Retina (tissue), 1 donor: ENCODE measurements at regions not wholly inside any gene's neighbourhood (a gene's known extent, or its start where the extent isn't known, plus 50 kb on each side); places are given as distances from the start of the nearest gene placed in this dataset.

Source experiments
- DNase-seq: peaks from one replicate; pipeline ENCODE4 v3.0.0-alpha.2; 2016

GRCh38 chr2:65666156-65666725 is 233.8 kb upstream of the SPRED2 start:
- DNase-seq, result no peak

GRCh38 chr2:65664931-65665330 is 232.5 kb upstream of the SPRED2 start:
- no peak for DNase-seq

- no peak for DNase-seq
Measured at GRCh38 chr2:65663831-65664407, 231.5 kb upstream of the SPRED2 start.

- no peak for DNase-seq
Measured at GRCh38 chr2:65662654-65663432, 230.4 kb upstream of the SPRED2 start.

- no peak for DNase-seq
Measured at GRCh38 chr2:65661980-65662653, 229.7 kb upstream of the SPRED2 start.

GRCh38 chr2:65660340-65660739 is 227.9 kb upstream of the SPRED2 start:
- DNase-seq, result no peak

- DNase-seq, result no peak
Measured at GRCh38 chr2:65658881-65659280, 226.5 kb upstream of the SPRED2 start.

GRCh38 chr2:65658266-65658665 is 225.9 kb upstream of the SPRED2 start:
- DNase-seq, result no peak

- DNase-seq, result no peak
Measured at GRCh38 chr2:65656160-65656718, 223.8 kb upstream of the SPRED2 start.

- DNase-seq, result no peak
Measured at GRCh38 chr2:65655000-65655399, 222.6 kb upstream of the SPRED2 start.

- DNase-seq, result no peak
Measured at GRCh38 chr2:65654496-65654895, 222.1 kb upstream of the SPRED2 start.

- no peak for DNase-seq
Measured at GRCh38 chr2:65652066-65652465, 219.7 kb upstream of the SPRED2 start.

GRCh38 chr2:65649811-65650589 is 217.6 kb upstream of the SPRED2 start:
- no peak for DNase-seq

- no peak for DNase-seq
Measured at GRCh38 chr2:65647249-65647842, 214.9 kb upstream of the SPRED2 start.

- no peak for DNase-seq
Measured at GRCh38 chr2:65640793-65641103, 208.3 kb upstream of the SPRED2 start.

GRCh38 chr2:65639156-65639864 is 206.9 kb upstream of the SPRED2 start:
- no peak for DNase-seq

GRCh38 chr2:65638443-65638842 is 206.0 kb upstream of the SPRED2 start:
- DNase-seq, result no peak

- DNase-seq, result no peak
Measured at GRCh38 chr2:65636813-65637483, 204.5 kb upstream of the SPRED2 start.

GRCh38 chr2:65636024-65636423 is 203.6 kb upstream of the SPRED2 start:
- no peak for DNase-seq

GRCh38 chr2:65634304-65634703 is 201.9 kb upstream of the SPRED2 start:
- DNase-seq, result no peak

GRCh38 chr2:65630643-65631042 is 198.2 kb upstream of the SPRED2 start:
- DNase-seq, result no peak
